Right cardiac atrium (tissue), 5 donors: ENCODE measurements at regions not wholly inside any gene's neighbourhood (a gene's known extent, or its start where the extent isn't known, plus 50 kb on each side); places are given as distances from the start of the nearest gene placed in this dataset.
"Not testable (repeated sequence)": the region's sequence is repeated elsewhere in the genome, so short reads cannot be mapped to it uniquely, and the experiment has no call there.

Experiments
- ATAC-seq, 2 donors: fragments of 200-7000 bp; cut with Tn5 transposase; one replicate each; pipeline versions ENCODE4 v1.8.0 to v1.9.1; 2020; ENCODE audit warnings: moderate library complexity in 2 of 2, mild to moderate bottlenecking in 1 of 2
- DNase-seq, 3 donors: peaks; one replicate each; pipeline ENCODE4 v3.0.0-alpha.2; 2020
- H3K27ac ChIP-seq: one replicate; pipeline ENCODE4 v1.5.1; 2013; ENCODE audit warnings: mild to moderate bottlenecking, low read length, control low read depth, moderate library complexity
- H3K27me3 ChIP-seq: one replicate; pipeline ENCODE4 v1.6.1; 2013; ENCODE audit not compliant: control insufficient read depth, insufficient read depth
- H3K4me1 ChIP-seq: one replicate; pipeline ENCODE4 v1.6.1; 2013; ENCODE audit warnings: low read length; ENCODE audit not compliant: control insufficient read depth, insufficient read depth
- H3K4me3 ChIP-seq: one replicate; pipeline ENCODE4 v1.5.1; 2013; ENCODE audit warnings: low read length, control low read depth
- H3K9me3 ChIP-seq: one replicate; pipeline ENCODE4 v1.6.1; 2013; ENCODE audit warnings: low read length; ENCODE audit not compliant: control insufficient read depth
- WGBS: extraction: QIAGEN DNeasy Blood & Tissue Kit; methylation state at CpG from one replicate; pipeline ENCODE4 v1.1.7; 2013; 5-methylcytosine and 5-hydroxymethylcytosine counted together
- intact Hi-C, 4 donors: fragments of 100-400 bp; cut with DNase I; formaldehyde crosslinking; loops; one replicate each; pipeline versions ENCODE4 v1.11.0 to v1.14.0; 2022 to 2023
- donor health status: healthy with polysubstance abuse.
- donor health status: DM: no; HTN: yes; CAD: no.
- donor health status: DM: no; HTN: no; CAD: no.
- donor health status: DM: no; HTN: yes; CAD: no; lungs with severe emphysema.
- donor health status: DM: yes; HTN: yes; CAD: no.

- H3K4me1 ChIP-seq: peaks cover 5% of the 10 kb centered on the region
- WGBS: 94% methylated on average over 4 of the region's 4 CpGs
These were observed 439.5 kb downstream of the EFNB2 start for GRCh38 chr13:106095919-106096318.

GRCh38 chr13:106095406-106095805 lies 440.1 kb downstream of the EFNB2 start:
- peaks cover under 1% of the 10 kb centered on the region for H3K4me1 ChIP-seq
- ATAC-seq (no peak), DNase-seq (no peak)
- H3K4me3 ChIP-seq: no peak overlapping the region
- H3K27me3 ChIP-seq: no peaks in the 10 kb centered on the region
- intact Hi-C loops: no loop called here
- H3K27ac ChIP-seq: no peak overlapping the region
- 85% methylated on average over 4 of the region's 4 CpGs for WGBS
- no peaks in the 10 kb centered on the region for H3K9me3 ChIP-seq

More at GRCh38 chr13:106095919-106096318, 439.5 kb downstream of the EFNB2 start:
- Histone ChIP-seq H3K27me3 (no peaks in the 10 kb centered on the region), H3K4me3 (no peak overlapping the region), H3K27ac (no peak overlapping the region), H3K9me3 (no peaks in the 10 kb centered on the region)
- intact Hi-C loops: no loop called here
- no peak for DNase-seq
- ATAC-seq: no peak

GRCh38 chr13:106090001-106090400 lies 445.5 kb downstream of the EFNB2 start:
- 79% methylated on average over 2 of the region's 2 CpGs for WGBS
- ATAC-seq (no peak), DNase-seq (no peak)
- intact Hi-C loops: no loop called here
- Histone ChIP-seq H3K27ac (no peak overlapping the region), H3K4me1 (no peaks in the 10 kb centered on the region), H3K9me3 (no peaks in the 10 kb centered on the region), H3K27me3 (no peaks in the 10 kb centered on the region), H3K4me3 (no peak overlapping the region)

- ATAC-seq: no peak
- no peaks in the 10 kb centered on the region for H3K4me1 ChIP-seq
- no peaks in the 10 kb centered on the region for H3K9me3 ChIP-seq
- DNase-seq: no peak
- H3K27me3 ChIP-seq: no peaks in the 10 kb centered on the region
- intact Hi-C loops: no loop called here
- H3K27ac ChIP-seq: no peak overlapping the region
- 47% methylated on average over 8 of the region's 8 CpGs for WGBS
- no peak overlapping the region for H3K4me3 ChIP-seq
These were observed 446.0 kb downstream of the EFNB2 start for GRCh38 chr13:106089261-106089980.

GRCh38 chr13:106088085-106088484 lies 447.4 kb downstream of the EFNB2 start:
- intact Hi-C loops: no loop called here
- DNase-seq (no peak), ATAC-seq (no peak)
- Histone ChIP-seq H3K27me3 (no peaks in the 10 kb centered on the region), H3K4me3 (no peak overlapping the region), H3K4me1 (no peaks in the 10 kb centered on the region), H3K9me3 (no peaks in the 10 kb centered on the region), H3K27ac (no peak overlapping the region)
- WGBS: 92% methylated on average over 6 of the region's 6 CpGs

- DNase-seq (no peak), ATAC-seq (no peak)
- 90% methylated on average over 10 of the region's 10 CpGs for WGBS
- Histone ChIP-seq H3K27ac (no peak overlapping the region), H3K27me3 (no peaks in the 10 kb centered on the region), H3K9me3 (no peaks in the 10 kb centered on the region), H3K4me1 (no peaks in the 10 kb centered on the region), H3K4me3 (no peak overlapping the region)
- intact Hi-C loops: no loop called here
These were observed 448.3 kb downstream of the EFNB2 start for GRCh38 chr13:106087201-106087600.

- H3K4me1 ChIP-seq: no peaks in the 10 kb centered on the region
- intact Hi-C loops: no loop called here
- no peaks in the 10 kb centered on the region for H3K27me3 ChIP-seq
- peak; percentile 48 to 62 for ATAC-seq
- no peak for DNase-seq
- H3K9me3 ChIP-seq: no peaks in the 10 kb centered on the region
- no peak overlapping the region for H3K4me3 ChIP-seq
- WGBS: 51% methylated on average over 3 of the region's 3 CpGs
- H3K27ac ChIP-seq: no peak overlapping the region
These were observed 451.7 kb downstream of the EFNB2 start for GRCh38 chr13:106083620-106084350.

GRCh38 chr13:106081221-106081620 lies 454.2 kb downstream of the EFNB2 start:
- DNase-seq, intact Hi-C loops, H3K27me3 ChIP-seq, H3K27ac ChIP-seq, ATAC-seq, H3K9me3 ChIP-seq, H3K4me1 ChIP-seq, H3K4me3 ChIP-seq: not testable (repeated sequence)
- 97% methylated on average over 6 of the region's 6 CpGs for WGBS

GRCh38 chr13:106078191-106078590 lies 457.3 kb downstream of the EFNB2 start:
- Histone ChIP-seq H3K27me3 (no peaks in the 10 kb centered on the region), H3K4me3 (no peak overlapping the region), H3K27ac (no peak overlapping the region), H3K4me1 (no peaks in the 10 kb centered on the region), H3K9me3 (no peaks in the 10 kb centered on the region)
- intact Hi-C loops: no loop called here
- WGBS: 29% methylated on average over 1 of the region's 1 CpG
- ATAC-seq: no peak
- no peak for DNase-seq

GRCh38 chr13:106077017-106077416 lies 458.4 kb downstream of the EFNB2 start:
- ATAC-seq: no peak
- DNase-seq: no peak
- Histone ChIP-seq H3K9me3 (no peaks in the 10 kb centered on the region), H3K27me3 (no peaks in the 10 kb centered on the region), H3K4me3 (no peak overlapping the region), H3K4me1 (no peaks in the 10 kb centered on the region), H3K27ac (no peak overlapping the region)
- intact Hi-C loops: no loop called here
- 99% methylated on average over 1 of the region's 1 CpG for WGBS

- 97% methylated on average over 1 of the region's 1 CpG for WGBS
- H3K9me3 ChIP-seq: no peaks in the 10 kb centered on the region
- H3K4me3 ChIP-seq: no peak overlapping the region
- no peak overlapping the region for H3K27ac ChIP-seq
- no peaks in the 10 kb centered on the region for H3K4me1 ChIP-seq
- no peaks in the 10 kb centered on the region for H3K27me3 ChIP-seq
- ATAC-seq: no peak
- DNase-seq: no peak
- intact Hi-C loops: no loop called here
These were observed 463.4 kb downstream of the EFNB2 start for GRCh38 chr13:106072014-106072413.
